ENCODE measurements at regions not wholly inside any gene's neighbourhood (a gene's known extent, or its start where the extent isn't known, plus 50 kb on each side); places are given as distances from the start of the nearest gene placed in this dataset.

DNA sequence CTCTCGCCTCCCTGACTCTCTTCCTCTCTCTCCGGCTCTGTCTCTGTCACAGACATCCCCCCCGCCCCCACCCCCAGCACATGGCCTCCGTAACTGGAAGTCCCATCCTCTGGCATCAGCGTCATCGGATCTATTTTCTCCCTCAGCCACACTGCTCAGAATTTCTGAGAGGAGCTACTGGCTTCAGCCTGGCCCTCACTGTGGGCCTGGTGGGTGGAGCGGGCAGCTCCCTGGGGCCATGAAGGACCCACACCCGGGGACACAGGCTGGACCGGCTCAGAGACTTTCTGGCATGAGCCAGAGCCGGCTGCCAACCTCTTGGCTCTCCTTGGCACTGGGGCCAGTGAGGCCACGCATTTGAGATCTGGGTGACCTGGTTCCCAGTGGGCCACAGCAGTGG is 61.2 kb upstream of the CASZ1 start:
- Histone ChIP-seq H3K27ac (ENCODE audit: low read depth in 1 of 2, low read length in 2 of 2) (no peak overlapping the region), H3K79me2 (ENCODE audit: insufficient read depth, low read length) (no peaks in the 10 kb centered on the region), H3K4me2 (replicated peaks; ENCODE audit: extremely low read depth, low read length, poor library complexity, severe bottlenecking) (no peak overlapping the region), H3K9me3 (replicated peaks in 1 of 2; ENCODE audit: control insufficient read depth in 1 of 2, insufficient read depth in 1 of 2, low read length in 2 of 2) (no peaks in the 10 kb centered on the region), H2AFZ (ENCODE audit: insufficient read depth, low read depth, low read length, poor library complexity, severe bottlenecking) (no peak overlapping the region), H3K4me3 (replicated peaks in 1 of 3; ENCODE audit: low read depth in 2 of 3, low read length in 3 of 3) (no peak overlapping the region), H3K9ac (ENCODE audit: insufficient read depth, low read length, poor library complexity, severe bottlenecking) (no peak overlapping the region), H3K27me3 (ENCODE audit: control insufficient read depth in 2 of 2, insufficient read depth in 2 of 2, low read length in 2 of 2) (peaks cover 0 to 5% of the 10 kb centered on the region in 2 donors), H4K20me1 (ENCODE audit: insufficient read depth, low read length) (no peaks in the 10 kb centered on the region), H3K4me1 (ENCODE audit: control insufficient read depth in 1 of 2, insufficient read depth in 2 of 2, low read length in 2 of 2) (no peaks in the 10 kb centered on the region), H3K36me3 (replicated peaks in 1 of 2; ENCODE audit: control insufficient read depth in 1 of 2, insufficient read depth in 2 of 2, low read length in 2 of 2) (no peaks in the 10 kb centered on the region)
- no peaks in the 10 kb centered on the region for H3K4me1 Mint-ChIP-seq
- WGBS (ENCODE audit: insufficient coverage), result 82% methylated on average over 10 of the region's 11 CpGs
- no peak overlapping the region for H3K27ac Mint-ChIP-seq
- peaks cover 2 to 10% (median 10%) of the 10 kb centered on the region in 3 donors for H3K27me3 Mint-ChIP-seq (ENCODE audit: low read depth in 3 of 3)
- H3K4me3 Mint-ChIP-seq, result no peak overlapping the region
- no peaks in the 10 kb centered on the region for H3K36me3 Mint-ChIP-seq
- H3K9me3 Mint-ChIP-seq, result peaks cover 0 to 5% (median 3%) of the 10 kb centered on the region in 7 donors
- intact Hi-C loops (cut with micrococcal nuclease), result no loop called here
- TF ChIP-seq, protein P1, sequence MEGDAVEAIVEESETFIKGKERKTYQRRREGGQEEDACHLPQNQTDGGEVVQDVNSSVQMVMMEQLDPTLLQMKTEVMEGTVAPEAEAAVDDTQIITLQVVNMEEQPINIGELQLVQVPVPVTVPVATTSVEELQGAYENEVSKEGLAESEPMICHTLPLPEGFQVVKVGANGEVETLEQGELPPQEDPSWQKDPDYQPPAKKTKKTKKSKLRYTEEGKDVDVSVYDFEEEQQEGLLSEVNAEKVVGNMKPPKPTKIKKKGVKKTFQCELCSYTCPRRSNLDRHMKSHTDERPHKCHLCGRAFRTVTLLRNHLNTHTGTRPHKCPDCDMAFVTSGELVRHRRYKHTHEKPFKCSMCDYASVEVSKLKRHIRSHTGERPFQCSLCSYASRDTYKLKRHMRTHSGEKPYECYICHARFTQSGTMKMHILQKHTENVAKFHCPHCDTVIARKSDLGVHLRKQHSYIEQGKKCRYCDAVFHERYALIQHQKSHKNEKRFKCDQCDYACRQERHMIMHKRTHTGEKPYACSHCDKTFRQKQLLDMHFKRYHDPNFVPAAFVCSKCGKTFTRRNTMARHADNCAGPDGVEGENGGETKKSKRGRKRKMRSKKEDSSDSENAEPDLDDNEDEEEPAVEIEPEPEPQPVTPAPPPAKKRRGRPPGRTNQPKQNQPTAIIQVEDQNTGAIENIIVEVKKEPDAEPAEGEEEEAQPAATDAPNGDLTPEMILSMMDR (IDR thresholded peaks at IDR 0.05), result no peak
- DNase-seq, result no peak

DNA sequence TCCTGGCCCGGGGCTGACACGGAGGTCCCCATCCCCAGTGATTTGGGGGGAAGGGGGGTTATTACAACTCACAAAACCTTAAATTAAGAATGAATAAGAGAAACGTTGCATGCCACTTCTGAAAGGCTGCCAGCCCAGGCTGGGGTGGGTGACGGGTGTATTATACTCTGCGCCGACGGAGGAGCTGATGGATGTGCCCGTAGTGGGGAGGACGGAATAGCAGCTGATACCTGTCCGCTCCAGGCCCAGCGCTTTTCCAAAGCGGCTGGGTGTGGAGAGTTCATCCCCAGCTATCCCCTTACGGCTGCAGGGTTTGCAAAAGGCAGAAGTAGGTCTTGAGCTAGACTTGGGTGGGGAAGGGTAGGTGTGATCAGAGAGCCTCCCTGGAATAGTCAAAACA is 63.8 kb upstream of the CASZ1 start:
- intact Hi-C loops (cut with micrococcal nuclease), result loop anchor here in 1 of 2 donors (10.0 kb wide), 1 partner anchor 355 kb away; no protein-coding TSS in a partner anchor
- H3K27me3 ChIP-seq (ENCODE audit: control insufficient read depth in 2 of 2, insufficient read depth in 2 of 2, low read length in 2 of 2), result peaks cover 13 to 23% of the 10 kb centered on the region in 2 donors
- H3K36me3 ChIP-seq (replicated peaks in 1 of 2; ENCODE audit: control insufficient read depth in 1 of 2, insufficient read depth in 2 of 2, low read length in 2 of 2), result no peaks in the 10 kb centered on the region
- no peak overlapping the region for H3K4me2 ChIP-seq (replicated peaks; ENCODE audit: extremely low read depth, low read length, poor library complexity, severe bottlenecking)
- no peaks in the 10 kb centered on the region for H4K20me1 ChIP-seq (ENCODE audit: insufficient read depth, low read length)
- no peak overlapping the region for H2AFZ ChIP-seq (ENCODE audit: insufficient read depth, low read depth, low read length, poor library complexity, severe bottlenecking)
- WGBS (ENCODE audit: insufficient coverage), result 88% methylated on average over 4 of the region's 13 CpGs
- Mint-ChIP-seq H3K27me3 (ENCODE audit: low read depth in 3 of 3) (peaks cover 19 to 36% (median 29%) of the 10 kb centered on the region in 3 donors), H3K36me3 (no peaks in the 10 kb centered on the region), H3K27ac (no peak overlapping the region), H3K4me3 (no peak overlapping the region), H3K4me1 (no peaks in the 10 kb centered on the region), H3K9me3 (peaks cover 0 to 3% (median 2%) of the 10 kb centered on the region in 7 donors)
- H3K4me1 ChIP-seq (ENCODE audit: control insufficient read depth in 1 of 2, insufficient read depth in 2 of 2, low read length in 2 of 2), result no peaks in the 10 kb centered on the region
- H3K27ac ChIP-seq (ENCODE audit: low read depth in 1 of 2, low read length in 2 of 2), result no peak overlapping the region
- TF ChIP-seq, protein P1 (IDR thresholded peaks at IDR 0.05), result no peak
- H3K9me3 ChIP-seq (replicated peaks in 1 of 2; ENCODE audit: control insufficient read depth in 1 of 2, insufficient read depth in 1 of 2, low read length in 2 of 2), result no peaks in the 10 kb centered on the region
- no peak overlapping the region for H3K4me3 ChIP-seq (replicated peaks in 1 of 3; ENCODE audit: low read depth in 2 of 3, low read length in 3 of 3)
- no peak overlapping the region for H3K9ac ChIP-seq (ENCODE audit: insufficient read depth, low read length, poor library complexity, severe bottlenecking)
- H3K79me2 ChIP-seq (ENCODE audit: insufficient read depth, low read length), result no peaks in the 10 kb centered on the region
- DNase-seq, result no peak

All from CD14-positive monocyte (primary cell).